ENCODE measurements at regions not wholly inside any gene's neighbourhood (a gene's known extent, or its start where the extent isn't known, plus 50 kb on each side); places are given as distances from the start of the nearest gene placed in this dataset.

DNA sequence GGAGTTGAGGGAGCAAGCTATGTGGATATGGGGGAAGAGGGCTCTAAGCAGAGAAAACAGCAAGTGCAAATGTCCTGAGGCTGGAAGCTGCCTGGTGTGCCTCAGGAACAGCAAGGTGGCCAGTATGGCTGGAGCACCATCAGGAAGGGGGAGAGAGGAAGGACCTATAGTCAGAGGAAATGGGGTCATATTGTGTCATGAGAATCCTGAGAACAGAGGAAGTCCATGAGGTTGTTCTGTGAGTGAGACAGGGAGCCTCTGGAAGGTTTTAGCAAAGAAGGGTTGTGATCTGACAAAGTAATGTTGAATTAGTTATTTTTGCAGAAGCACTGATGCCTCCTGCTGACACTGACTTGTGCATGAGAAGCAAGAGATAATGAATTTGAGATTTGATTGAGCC is 204.3 kb downstream of the PTEN start:
- H3K27ac ChIP-seq (ENCODE audit: low read depth, low read length): peak overlapping the region; percentile 85
- H3K4me2 ChIP-seq (ENCODE audit: low read depth, low read length, poor library complexity, severe bottlenecking): peak overlapping the region; percentile 50
- H3K4me3 ChIP-seq (ENCODE audit: insufficient read depth, low read length, poor library complexity, severe bottlenecking): no peak overlapping the region
- H2AFZ ChIP-seq (ENCODE audit: low read depth, low read length, severe bottlenecking): no peak overlapping the region
- H3K36me3 ChIP-seq (ENCODE audit: low read length): no peaks in the 10 kb centered on the region
- H4K20me1 ChIP-seq (ENCODE audit: low read depth, low read length): no peaks in the 10 kb centered on the region
- no peaks in the 10 kb centered on the region for H3K27me3 ChIP-seq (ENCODE audit: low read length)
- H3K79me2 ChIP-seq (ENCODE audit: insufficient read depth, low read length): no peaks in the 10 kb centered on the region
- peaks cover 17% of the 10 kb centered on the region for H3F3A ChIP-seq (ENCODE audit: insufficient read depth)
- no peaks in the 10 kb centered on the region for H3K9me3 ChIP-seq (ENCODE audit: insufficient read depth, low read length)
- H3K9ac ChIP-seq (ENCODE audit: low read length): no peak overlapping the region
- no peaks in the 10 kb centered on the region for H3K9me2 ChIP-seq (replicated peaks; ENCODE audit: insufficient read depth, low read length)
- TF ChIP-seq EZH2phosphoT487 (conservative IDR thresholded peaks at IDR 0.05; ENCODE audit: low read length): no peak
- TF ChIP-seq, protein P1, sequence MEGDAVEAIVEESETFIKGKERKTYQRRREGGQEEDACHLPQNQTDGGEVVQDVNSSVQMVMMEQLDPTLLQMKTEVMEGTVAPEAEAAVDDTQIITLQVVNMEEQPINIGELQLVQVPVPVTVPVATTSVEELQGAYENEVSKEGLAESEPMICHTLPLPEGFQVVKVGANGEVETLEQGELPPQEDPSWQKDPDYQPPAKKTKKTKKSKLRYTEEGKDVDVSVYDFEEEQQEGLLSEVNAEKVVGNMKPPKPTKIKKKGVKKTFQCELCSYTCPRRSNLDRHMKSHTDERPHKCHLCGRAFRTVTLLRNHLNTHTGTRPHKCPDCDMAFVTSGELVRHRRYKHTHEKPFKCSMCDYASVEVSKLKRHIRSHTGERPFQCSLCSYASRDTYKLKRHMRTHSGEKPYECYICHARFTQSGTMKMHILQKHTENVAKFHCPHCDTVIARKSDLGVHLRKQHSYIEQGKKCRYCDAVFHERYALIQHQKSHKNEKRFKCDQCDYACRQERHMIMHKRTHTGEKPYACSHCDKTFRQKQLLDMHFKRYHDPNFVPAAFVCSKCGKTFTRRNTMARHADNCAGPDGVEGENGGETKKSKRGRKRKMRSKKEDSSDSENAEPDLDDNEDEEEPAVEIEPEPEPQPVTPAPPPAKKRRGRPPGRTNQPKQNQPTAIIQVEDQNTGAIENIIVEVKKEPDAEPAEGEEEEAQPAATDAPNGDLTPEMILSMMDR (IDR thresholded peaks at IDR 0.05; ENCODE audit: insufficient read depth, low read length, poor library complexity, severe bottlenecking): no peak

GRCh38 chr10:88069338-88069737 is 205.9 kb downstream of the PTEN start:
- no peaks in the 10 kb centered on the region for H4K20me1 ChIP-seq (ENCODE audit: low read depth, low read length)
- no peaks in the 10 kb centered on the region for H3K27me3 ChIP-seq (ENCODE audit: low read length)
- no peaks in the 10 kb centered on the region for H3K9me3 ChIP-seq (ENCODE audit: insufficient read depth, low read length)
- no peaks in the 10 kb centered on the region for H3K36me3 ChIP-seq (ENCODE audit: low read length)
- H3K9ac ChIP-seq (ENCODE audit: low read length): peak overlapping the region; percentile 39
- no peak overlapping the region for H3K4me3 ChIP-seq (ENCODE audit: insufficient read depth, low read length, poor library complexity, severe bottlenecking)
- H2AFZ ChIP-seq (ENCODE audit: low read depth, low read length, severe bottlenecking): peak overlapping the region; percentile 57
- H3K27ac ChIP-seq (ENCODE audit: low read depth, low read length): peak overlapping the region; percentile 85
- H3K4me2 ChIP-seq (ENCODE audit: low read depth, low read length, poor library complexity, severe bottlenecking): peak overlapping the region; percentile 55
- TF ChIP-seq, protein P1 (IDR thresholded peaks at IDR 0.05; ENCODE audit: insufficient read depth, low read length, poor library complexity, severe bottlenecking): no peak
- TF ChIP-seq EZH2phosphoT487 (conservative IDR thresholded peaks at IDR 0.05; ENCODE audit: low read length): no peak
- H3K79me2 ChIP-seq (ENCODE audit: insufficient read depth, low read length): no peaks in the 10 kb centered on the region
- H3K9me2 ChIP-seq (replicated peaks; ENCODE audit: insufficient read depth, low read length): no peaks in the 10 kb centered on the region
- H3F3A ChIP-seq (ENCODE audit: insufficient read depth): peaks cover 17% of the 10 kb centered on the region

GRCh38 chr10:88070080-88070880 is 206.9 kb downstream of the PTEN start:
- Histone ChIP-seq H3K79me2 (ENCODE audit: insufficient read depth, low read length) (no peaks in the 10 kb centered on the region), H3K27me3 (ENCODE audit: low read length) (no peaks in the 10 kb centered on the region), H3K27ac (ENCODE audit: low read depth, low read length) (peak overlapping the region; percentile 85), H3K9me3 (ENCODE audit: insufficient read depth, low read length) (no peaks in the 10 kb centered on the region), H3F3A (ENCODE audit: insufficient read depth) (peaks cover 17% of the 10 kb centered on the region), H3K36me3 (ENCODE audit: low read length) (no peaks in the 10 kb centered on the region), H4K20me1 (ENCODE audit: low read depth, low read length) (no peaks in the 10 kb centered on the region), H2AFZ (ENCODE audit: low read depth, low read length, severe bottlenecking) (peak overlapping the region; percentile 57), H3K9me2 (replicated peaks; ENCODE audit: insufficient read depth, low read length) (no peaks in the 10 kb centered on the region), H3K4me3 (ENCODE audit: insufficient read depth, low read length, poor library complexity, severe bottlenecking) (peak overlapping the region; percentile 18), H3K9ac (ENCODE audit: low read length) (peak overlapping the region; percentile 39), H3K4me2 (ENCODE audit: low read depth, low read length, poor library complexity, severe bottlenecking) (peak overlapping the region; percentile 55)
- TF ChIP-seq EZH2phosphoT487 (conservative IDR thresholded peaks at IDR 0.05; ENCODE audit: low read length): no peak
- TF ChIP-seq, protein P1 (IDR thresholded peaks at IDR 0.05; ENCODE audit: insufficient read depth, low read length, poor library complexity, severe bottlenecking): no peak

Data from SU-DHL-6 (cell line).